ENCODE measurements at regions not wholly inside any gene's neighbourhood (a gene's known extent, or its start where the extent isn't known, plus 50 kb on each side); places are given as distances from the start of the nearest gene placed in this dataset.

DNA sequence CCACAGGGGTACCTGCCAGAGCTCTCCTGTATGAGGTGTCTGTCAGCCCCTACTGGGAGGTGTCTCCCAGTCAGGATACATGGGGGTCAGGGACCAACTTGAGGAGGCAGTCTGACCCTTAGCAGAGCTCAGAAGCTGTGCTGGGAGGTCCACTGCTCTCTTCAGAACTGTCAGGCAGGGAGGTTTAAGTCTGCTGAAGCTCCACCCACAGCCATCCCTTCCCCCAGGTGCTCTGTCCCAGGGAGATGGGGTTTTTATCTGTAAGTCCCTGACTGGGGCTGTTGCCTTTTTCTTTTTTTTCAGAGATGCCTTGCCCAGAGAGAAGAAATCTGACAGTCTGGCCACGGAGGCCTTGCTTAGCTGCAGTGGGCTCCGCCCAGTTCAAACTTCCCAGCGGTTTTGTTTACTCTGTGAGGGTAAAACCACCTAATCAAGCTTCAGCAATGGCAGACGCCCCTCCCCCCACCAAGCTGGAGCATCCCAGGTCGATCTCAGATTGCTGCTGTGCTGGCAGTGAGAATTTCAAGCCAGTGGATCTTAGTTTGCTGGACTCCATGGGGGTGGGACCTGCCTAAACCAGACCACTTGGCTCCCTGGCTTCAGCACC is 118.5 kb upstream of the RADX start:
- DNase-seq (ENCODE audit: low read depth in 3 of 3, low spot score in 2 of 3), result peak in 1 of 3 donors; percentile 0

DNA sequence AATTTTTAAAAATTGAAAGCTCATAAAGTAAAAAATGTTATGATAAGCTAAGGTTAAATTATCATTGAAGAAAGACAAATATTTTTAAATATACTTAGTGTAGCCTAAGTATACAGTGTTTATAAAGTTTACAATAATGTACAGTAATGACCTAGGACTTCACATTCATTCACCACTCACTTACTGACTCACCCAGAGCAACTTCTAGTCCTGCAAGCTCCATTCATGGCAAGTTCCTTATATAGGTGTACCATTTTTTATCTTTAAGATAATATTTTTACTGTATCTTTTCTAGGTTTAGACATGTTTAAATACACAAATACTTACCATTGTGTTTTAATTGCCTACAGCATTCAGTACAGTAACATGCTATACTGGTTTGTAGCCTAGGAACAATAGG is 112.3 kb upstream of the RADX start:
- DNase-seq (ENCODE audit: low read depth in 3 of 3, low spot score in 2 of 3), result no peak

DNA sequence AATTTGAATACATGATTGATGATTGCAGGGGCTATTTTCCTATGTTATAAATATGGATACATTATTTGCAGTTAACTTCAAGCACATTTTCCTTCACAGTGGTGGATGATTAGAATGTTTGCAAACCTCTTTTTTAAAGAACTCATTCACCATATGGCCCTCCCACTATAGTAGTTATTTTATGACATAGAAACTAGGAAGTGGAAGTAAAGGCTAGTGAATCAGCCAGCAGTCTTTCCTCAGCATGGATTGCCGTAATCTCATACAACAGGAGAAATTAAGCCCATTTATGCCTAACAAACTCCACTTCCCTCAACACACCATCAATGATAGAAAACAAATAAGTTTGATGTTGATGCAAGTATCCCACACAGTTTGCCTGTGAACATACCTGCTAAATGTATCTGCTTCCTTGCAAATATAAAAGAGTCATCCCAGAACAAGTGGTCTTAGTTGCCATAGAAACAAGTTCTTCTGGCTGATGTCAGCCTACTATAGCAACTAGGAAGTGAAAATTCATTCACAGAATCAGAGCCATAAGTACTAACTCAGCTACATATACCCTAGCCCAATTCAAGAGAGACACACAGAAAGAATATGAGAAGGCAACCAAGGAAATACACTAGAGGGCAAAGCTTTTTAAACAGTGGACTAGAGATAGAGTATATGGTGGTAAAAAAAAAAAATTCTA is 100.9 kb upstream of the RADX start:
- DNase-seq (ENCODE audit: low read depth in 3 of 3, low spot score in 2 of 3), result no peak

All from right renal cortex interstitium (tissue), 3 donors.